HCT116 (cell line): ENCODE measurements at regions not wholly inside any gene's neighbourhood (a gene's known extent, or its start where the extent isn't known, plus 50 kb on each side); places are given as distances from the start of the nearest gene placed in this dataset.

Experiments
- ATAC-seq: fragments of 200-7000 bp; cut with Tn5 transposase; 2 replicates; pipeline ENCODE4 v1.9.1; 2020; ENCODE audit warnings: mild to moderate bottlenecking, moderate library complexity
- BruUV-seq: library from RNA; stranded (reverse); fragments of 400-500 nt; replicated peaks from 2 replicates; lab custom pipeline; 2021; lab: Mats Ljungman, UMichigan
- CTCF ChIA-PET: fragments of 300-600 bp; sonication (Branson Sonifier 250); formaldehyde crosslinking; loops from one replicate; lab custom pipeline; 2021; ENCODE audit warnings: antibody characterized with exemption; lab: Charles Lee
- POLR2A ChIA-PET: fragments of 300-600, 350-600 bp; sonication (Branson Sonifier 250); formaldehyde crosslinking; loops from one replicate; lab custom pipeline; 2021; ENCODE audit warnings: antibody characterized with exemption; lab: Charles Lee
- RAD21 ChIA-PET, 2 experiments: fragments of 300-600 bp; sonication (Branson Sonifier 250); formaldehyde crosslinking; loops; one replicate each; lab custom pipeline; 2023; ENCODE audit warnings: low total read pairs in 2 of 2; ENCODE audit not compliant: uncharacterized antibody in 2 of 2, unreplicated experiment in 2 of 2, low non-redundant PET in 1 of 2; lab: Charles Lee
- DNase-seq: peaks from one replicate; pipeline ENCODE4 v3.0.0-alpha.2; 2010; ENCODE audit warnings: low read depth, low spot score
- H2AFZ ChIP-seq: fragments of 200-600 bp; shearing (Covaris generic), sonication (generic); 2 replicates; pipeline ENCODE4 v1.6.1; 2017; ENCODE audit warnings: low read depth, mixed run types, mixed read lengths, antibody characterized with exemption, low read length; ENCODE audit not compliant: poor library complexity, severe bottlenecking
- H3K27ac ChIP-seq: 2 replicates; pipeline ENCODE4 v1.5.1; 2012; ENCODE audit warnings: low read depth, low read length
- H3K27me3 ChIP-seq: fragments of 200-600 bp; sonication (generic); 2 replicates; pipeline ENCODE4 v1.6.1; 2016; ENCODE audit warnings: mixed run types, low read length, mixed read lengths; ENCODE audit not compliant: insufficient read depth
- H3K36me3 ChIP-seq, 2 experiments: fragments of 200-500 bp in 1 of 2; fragments of 200-600 bp in 1 of 2; sonication (Bioruptor generic) in 1 of 2; sonication (generic) in 1 of 2; 2 replicates each; pipeline versions ENCODE4 v1.5.1 to v1.6.1; 2014 to 2016; ENCODE audit warnings: low read length in 2 of 2, inconsistent platforms in 1 of 2, mixed read lengths in 1 of 2, mixed run types in 1 of 2; ENCODE audit not compliant: insufficient read depth in 2 of 2, control insufficient read depth in 1 of 2
- H3K4me1 ChIP-seq, 2 experiments: fragments of 200-600 bp in 1 of 2; sonication (generic) in 1 of 2; 2 replicates each; pipeline versions ENCODE4 v1.5.1 to v1.6.1; 2012 to 2017; ENCODE audit warnings: low read length in 2 of 2, inconsistent platforms in 1 of 2, mild to moderate bottlenecking in 1 of 2, mixed read lengths in 1 of 2, mixed run types in 1 of 2, moderate library complexity in 1 of 2; ENCODE audit not compliant: insufficient read depth in 2 of 2, control insufficient read depth in 1 of 2
- H3K4me2 ChIP-seq: fragments of 200-600 bp; sonication (generic); 2 replicates; pipeline ENCODE4 v1.6.1; 2017; ENCODE audit warnings: mixed run types, low read length, mixed read lengths
- H3K4me3 ChIP-seq, 2 experiments: fragments of 200-600 bp in 1 of 2; sonication (generic) in 1 of 2; replicated peaks in 1 of 2; 2 replicates each; pipeline ENCODE4 v1.5.1; 2011 to 2016; ENCODE audit warnings: low read length in 2 of 2, control low read depth in 1 of 2, low read depth in 1 of 2, mild to moderate bottlenecking in 1 of 2, mixed read lengths in 1 of 2, mixed run types in 1 of 2
- H3K79me2 ChIP-seq: fragments of 200-600 bp; sonication (generic); 2 replicates; pipeline ENCODE4 v1.6.1; 2017; ENCODE audit warnings: mild to moderate bottlenecking, mixed run types, low read length, moderate library complexity, mixed read lengths; ENCODE audit not compliant: insufficient read depth
- H3K9ac ChIP-seq: fragments of 200-600 bp; sonication (generic); 2 replicates; pipeline ENCODE4 v1.6.1; 2016; ENCODE audit warnings: low read length, mixed read lengths
- H3K9me2 ChIP-seq: fragments of 200-600 bp; sonication (generic), shearing (Covaris generic); 2 replicates; pipeline ENCODE4 v1.6.1; 2017; ENCODE audit warnings: mixed run types, mild to moderate bottlenecking, moderate library complexity; ENCODE audit not compliant: insufficient read depth
- H3K9me3 ChIP-seq, 2 experiments: fragments of 200-500 bp in 1 of 2; fragments of 200-600 bp in 1 of 2; sonication (Bioruptor generic) in 1 of 2; sonication (generic) in 1 of 2; 2 replicates each; pipeline ENCODE4 v1.6.1; 2014 to 2017; ENCODE audit warnings: low read length in 2 of 2, mixed read lengths in 2 of 2, inconsistent platforms in 1 of 2, low read depth in 1 of 2, mild to moderate bottlenecking in 1 of 2, mixed run types in 1 of 2, moderate library complexity in 1 of 2; ENCODE audit not compliant: control insufficient read depth in 1 of 2, insufficient read depth in 1 of 2
- H4K20me1 ChIP-seq: fragments of 200-600 bp; sonication (generic), shearing (Covaris generic); 2 replicates; pipeline ENCODE4 v1.6.1; 2017; ENCODE audit warnings: mixed run types, mild to moderate bottlenecking, moderate library complexity; ENCODE audit not compliant: insufficient read depth
- ATF3 ChIP-seq: IDR thresholded peaks from 2 replicates; pipeline ENCODE4 v1.6.1; 2012
- CEBPB ChIP-seq: IDR thresholded peaks from 2 replicates; pipeline ENCODE4 v1.6.1; 2012; ENCODE audit warnings: low read depth
- EGR1 ChIP-seq: IDR thresholded peaks from 2 replicates; pipeline ENCODE4 v1.6.1; 2012; ENCODE audit warnings: low read depth
- JUND ChIP-seq: IDR thresholded peaks from 2 replicates; pipeline ENCODE4 v1.6.1; 2012
- RAD21 ChIP-seq: IDR thresholded peaks from 2 replicates; pipeline ENCODE4 v1.6.1; 2012; ENCODE audit warnings: low read depth, mild to moderate bottlenecking
- SP1 ChIP-seq: IDR thresholded peaks from 2 replicates; pipeline ENCODE4 v1.6.1; 2012; ENCODE audit warnings: low read depth
- SRF ChIP-seq: IDR thresholded peaks from 2 replicates; pipeline ENCODE4 v1.6.1; 2012; ENCODE audit warnings: low read depth
- TCF7L2 ChIP-seq: IDR thresholded peaks from 2 replicates; pipeline ENCODE4 v1.7.0; 2011; ENCODE audit warnings: borderline replicate concordance, inconsistent platforms; ENCODE audit not compliant: insufficient read depth, insufficient read length; ENCODE audit errors: extremely low read depth
- YY1 ChIP-seq: IDR thresholded peaks from 2 replicates; pipeline ENCODE4 v1.6.1; 2011; ENCODE audit warnings: low read length, low read depth, moderate library complexity, mild to moderate bottlenecking; ENCODE audit not compliant: insufficient replicate concordance; ENCODE audit errors: extremely low read depth
- ZFX ChIP-seq: fragments of 450-650 bp; IDR thresholded peaks from 2 replicates; pipeline ENCODE4 v1.6.1; 2017
- ZNF274 ChIP-seq: fragments of 200-500 bp; sonication (Bioruptor generic); IDR thresholded peaks from 2 replicates; pipeline ENCODE4 v1.6.1; 2014; ENCODE audit warnings: mild to moderate bottlenecking, low read depth, low read length, inconsistent platforms
- intact Hi-C: fragments of 100-400 bp; cut with micrococcal nuclease; formaldehyde crosslinking; loops from 2 replicates; pipeline ENCODE4 v1.10.0; 2022
- TF ChIP-seq, protein P1 (sequence below): IDR thresholded peaks from 2 replicates; pipeline ENCODE4 v1.6.1; 2011; ENCODE audit warnings: mild to moderate bottlenecking, low read length, moderate library complexity; ENCODE audit not compliant: insufficient replicate concordance; ENCODE audit errors: extremely low read depth

GRCh38 chr17:72400863-72401262 is 280.0 kb downstream of the SOX9 start:
- H3K9me2 ChIP-seq = no peaks in the 10 kb centered on the region
- no peak overlapping the region for H3K4me3 ChIP-seq
- ATAC-seq = no peak
- peaks cover 0 to 7% of the 10 kb centered on the region in 2 experiments; a peak in 1 of 4 replicates for H3K36me3 ChIP-seq
- H4K20me1 ChIP-seq = no peaks in the 10 kb centered on the region
- no TSS peak for BruUV-seq
- intact Hi-C loops = no loop called here
- peak overlapping the region; percentile 27 for H3K4me2 ChIP-seq
- POLR2A ChIA-PET = interaction anchor here (1.3 to 1.6 kb wide), 2 partner anchors 10 to 280 kb away, joined by 3 to 4 read pairs; partner anchors contain the start of gene SOX9
- RAD21 ChIA-PET = no interaction called here
- H3K9ac ChIP-seq = no peak overlapping the region
- H3K27me3 ChIP-seq = no peaks in the 10 kb centered on the region
- H3K4me1 ChIP-seq = peaks cover 41 to 84% of the 10 kb centered on the region in 2 experiments
- DNase-seq = no peak
- no peak overlapping the region for H3K27ac ChIP-seq
- no peaks in the 10 kb centered on the region for H3K9me3 ChIP-seq
- CTCF ChIA-PET = no interaction called here
- TF ChIP-seq SP1 (no peak), ATF3 (no peak), RAD21 (no peak), TCF7L2 (no peak), JUND (no peak; the same call in 1 of the 2 replicates), SRF (no peak), ZNF274 (no peak), CEBPB (no peak), YY1 (no peak), EGR1 (no peak), ZFX (no peak)
- TF ChIP-seq, protein P1, sequence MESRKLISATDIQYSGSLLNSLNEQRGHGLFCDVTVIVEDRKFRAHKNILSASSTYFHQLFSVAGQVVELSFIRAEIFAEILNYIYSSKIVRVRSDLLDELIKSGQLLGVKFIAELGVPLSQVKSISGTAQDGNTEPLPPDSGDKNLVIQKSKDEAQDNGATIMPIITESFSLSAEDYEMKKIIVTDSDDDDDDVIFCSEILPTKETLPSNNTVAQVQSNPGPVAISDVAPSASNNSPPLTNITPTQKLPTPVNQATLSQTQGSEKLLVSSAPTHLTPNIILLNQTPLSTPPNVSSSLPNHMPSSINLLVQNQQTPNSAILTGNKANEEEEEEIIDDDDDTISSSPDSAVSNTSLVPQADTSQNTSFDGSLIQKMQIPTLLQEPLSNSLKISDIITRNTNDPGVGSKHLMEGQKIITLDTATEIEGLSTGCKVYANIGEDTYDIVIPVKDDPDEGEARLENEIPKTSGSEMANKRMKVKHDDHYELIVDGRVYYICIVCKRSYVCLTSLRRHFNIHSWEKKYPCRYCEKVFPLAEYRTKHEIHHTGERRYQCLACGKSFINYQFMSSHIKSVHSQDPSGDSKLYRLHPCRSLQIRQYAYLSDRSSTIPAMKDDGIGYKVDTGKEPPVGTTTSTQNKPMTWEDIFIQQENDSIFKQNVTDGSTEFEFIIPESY = no peak
- peaks cover 2% of the 10 kb centered on the region; the same call in 1 of the 2 replicates for H3K79me2 ChIP-seq
- no peak overlapping the region for H2AFZ ChIP-seq
